WTC11 (cell line): ENCODE measurements at regions not wholly inside any gene's neighbourhood (a gene's known extent, or its start where the extent isn't known, plus 50 kb on each side); places are given as distances from the start of the nearest gene placed in this dataset.

ENCODE experiments used
- ATF2 ChIP-seq: sonication (generic); formaldehyde crosslinking; IDR thresholded peaks from 2 replicates; pipeline ENCODE4 v1.8.1; 2022; ENCODE audit warnings: low read depth, missing genetic modification reagents, borderline replicate concordance
- CREB1 ChIP-seq: sonication (generic); formaldehyde crosslinking; IDR thresholded peaks from 2 replicates; pipeline ENCODE4 v1.8.0; 2023; ENCODE audit warnings: mild to moderate bottlenecking, missing genetic modification reagents
- FOXP1 ChIP-seq: sonication (generic); formaldehyde crosslinking; IDR thresholded peaks from 2 replicates; pipeline ENCODE4 v1.8.0; 2022; ENCODE audit warnings: missing genetic modification reagents, mild to moderate bottlenecking, moderate library complexity, borderline replicate concordance
- GABPB1 ChIP-seq: sonication (generic); formaldehyde crosslinking; IDR thresholded peaks from 2 replicates; pipeline ENCODE4 v1.8.1; 2023; ENCODE audit warnings: mild to moderate bottlenecking, missing genetic modification reagents
- SOX15 ChIP-seq: fragments of 250-450 bp; sonication (Bioruptor Pico); IDR thresholded peaks from 2 replicates; pipeline ENCODE4 v1.9.0; 2021; ENCODE audit warnings: mild to moderate bottlenecking
- TEAD1 ChIP-seq: sonication (generic); formaldehyde crosslinking; IDR thresholded peaks from 2 replicates; pipeline ENCODE4 v1.8.0; 2022; ENCODE audit warnings: mild to moderate bottlenecking, missing genetic modification reagents
- USF2 ChIP-seq: sonication (generic); formaldehyde crosslinking; IDR thresholded peaks from 2 replicates; pipeline ENCODE4 v1.8.1; 2023; ENCODE audit warnings: mild to moderate bottlenecking, missing genetic modification reagents, moderate library complexity
- ZBTB21 ChIP-seq: sonication (generic); formaldehyde crosslinking; IDR thresholded peaks from 2 replicates; pipeline ENCODE4 v1.8.1; 2023; ENCODE audit warnings: mild to moderate bottlenecking, missing genetic modification reagents, borderline replicate concordance
- ZNF263 ChIP-seq: sonication (generic); formaldehyde crosslinking; IDR thresholded peaks from 2 replicates; pipeline ENCODE4 v1.8.1; 2022; ENCODE audit warnings: low read depth, mild to moderate bottlenecking, moderate library complexity, missing genetic modification reagents
- TF ChIP-seq, protein P1 (sequence below): fragments of 200-600 bp; IDR thresholded peaks from 2 replicates; pipeline ENCODE4 v1.8.0; 2022; ENCODE audit warnings: antibody characterized with exemption
- TF ChIP-seq, protein P2 (sequence below): sonication (generic); formaldehyde crosslinking; IDR thresholded peaks from 2 replicates; pipeline ENCODE4 v1.8.1; 2022; ENCODE audit warnings: low read depth, mild to moderate bottlenecking, moderate library complexity, missing genetic modification reagents, borderline replicate concordance

DNA sequence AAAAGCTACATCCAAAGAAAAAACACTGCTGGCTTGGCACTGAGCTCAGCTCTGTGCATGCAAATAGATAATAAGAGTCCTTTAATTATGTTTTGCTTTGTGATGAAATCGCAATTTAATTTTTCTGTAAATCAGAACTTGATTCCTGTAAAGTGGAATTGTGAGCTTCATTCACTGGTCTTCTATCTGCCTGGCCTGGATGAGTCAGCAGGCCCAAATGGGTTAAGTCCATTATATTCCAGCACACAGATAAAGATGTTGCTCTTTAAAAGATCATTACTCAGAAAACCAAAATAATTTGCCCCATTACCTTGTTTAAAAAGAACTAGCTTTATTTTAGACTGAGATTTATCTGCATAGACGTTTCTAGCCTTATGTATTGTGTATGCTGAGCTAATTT lies 90.4 kb downstream of the CARTPT start:
- TF ChIP-seq CREB1 (CRISPR knock-in tag) (no peak), ZNF263 (no peak), TEAD1 (no peak), FOXP1 (CRISPR knock-in tag) (no peak), ZBTB21 (CRISPR knock-in tag) (no peak), SOX15 (no peak), USF2 (CRISPR knock-in tag) (no peak), GABPB1 (CRISPR knock-in tag) (no peak), ATF2 (CRISPR knock-in tag) (no peak)
- TF ChIP-seq, protein P1, sequence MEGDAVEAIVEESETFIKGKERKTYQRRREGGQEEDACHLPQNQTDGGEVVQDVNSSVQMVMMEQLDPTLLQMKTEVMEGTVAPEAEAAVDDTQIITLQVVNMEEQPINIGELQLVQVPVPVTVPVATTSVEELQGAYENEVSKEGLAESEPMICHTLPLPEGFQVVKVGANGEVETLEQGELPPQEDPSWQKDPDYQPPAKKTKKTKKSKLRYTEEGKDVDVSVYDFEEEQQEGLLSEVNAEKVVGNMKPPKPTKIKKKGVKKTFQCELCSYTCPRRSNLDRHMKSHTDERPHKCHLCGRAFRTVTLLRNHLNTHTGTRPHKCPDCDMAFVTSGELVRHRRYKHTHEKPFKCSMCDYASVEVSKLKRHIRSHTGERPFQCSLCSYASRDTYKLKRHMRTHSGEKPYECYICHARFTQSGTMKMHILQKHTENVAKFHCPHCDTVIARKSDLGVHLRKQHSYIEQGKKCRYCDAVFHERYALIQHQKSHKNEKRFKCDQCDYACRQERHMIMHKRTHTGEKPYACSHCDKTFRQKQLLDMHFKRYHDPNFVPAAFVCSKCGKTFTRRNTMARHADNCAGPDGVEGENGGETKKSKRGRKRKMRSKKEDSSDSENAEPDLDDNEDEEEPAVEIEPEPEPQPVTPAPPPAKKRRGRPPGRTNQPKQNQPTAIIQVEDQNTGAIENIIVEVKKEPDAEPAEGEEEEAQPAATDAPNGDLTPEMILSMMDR = no peak
- TF ChIP-seq, protein P2, sequence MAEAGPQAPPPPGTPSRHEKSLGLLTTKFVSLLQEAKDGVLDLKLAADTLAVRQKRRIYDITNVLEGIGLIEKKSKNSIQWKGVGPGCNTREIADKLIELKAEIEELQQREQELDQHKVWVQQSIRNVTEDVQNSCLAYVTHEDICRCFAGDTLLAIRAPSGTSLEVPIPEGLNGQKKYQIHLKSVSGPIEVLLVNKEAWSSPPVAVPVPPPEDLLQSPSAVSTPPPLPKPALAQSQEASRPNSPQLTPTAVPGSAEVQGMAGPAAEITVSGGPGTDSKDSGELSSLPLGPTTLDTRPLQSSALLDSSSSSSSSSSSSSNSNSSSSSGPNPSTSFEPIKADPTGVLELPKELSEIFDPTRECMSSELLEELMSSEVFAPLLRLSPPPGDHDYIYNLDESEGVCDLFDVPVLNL (CRISPR knock-in tag) = no peak
